Testis (tissue), 2 donors: ENCODE measurements at regions not wholly inside any gene's neighbourhood (a gene's known extent, or its start where the extent isn't known, plus 50 kb on each side); places are given as distances from the start of the nearest gene placed in this dataset.

Source experiments
- CTCF ChIP-seq, 3 experiments: fragments of 450-650 bp in 2 of 3; fragments of 200-600 bp in 1 of 3; sonication (generic) in 1 of 3; IDR thresholded peaks; one replicate each; pipeline ENCODE4 v1.5.1; 2016 to 2019; ENCODE audit warnings: antibody characterized with exemption in 3 of 3, mild to moderate bottlenecking in 2 of 3, moderate library complexity in 1 of 3
- POLR2A ChIP-seq: fragments of 450-650 bp; IDR thresholded peaks from one replicate; pipeline ENCODE4 v1.6.1; 2017; ENCODE audit warnings: antibody characterized with exemption, mild to moderate bottlenecking, moderate library complexity

GRCh38 chr5:52708463-52708862, 79.3 kb upstream of the ITGA1 start:
- TF ChIP-seq CTCF (IDR thresholded peaks at IDR 0.05) (no peak), POLR2A (no peak)
